ENCODE measurements at regions not wholly inside any gene's neighbourhood (a gene's known extent, or its start where the extent isn't known, plus 50 kb on each side); places are given as distances from the start of the nearest gene placed in this dataset.

GRCh38 chr14:71320107-71320733 lies 413.0 kb downstream of the PCNX1 start, which contains the start of gene SIPA1L1:
TSS of gene SIPA1L1 (plus strand) at chr14:71320476.
- Histone ChIP-seq H3K27me3 (no peaks in the 10 kb centered on the region), H3K36me3 (replicated peaks in 1 of 2; ENCODE audit: insufficient read depth in 1 of 2, low read depth in 2 of 2) (no peaks in the 10 kb centered on the region), H3K4me3 (peak within 1 kb of the TSS; percentile 86 to 89), H3K9me3 (no peaks in the 10 kb centered on the region), H3K4me1 (peaks cover 16% of the 10 kb centered on the region), H3K27ac (peak within 1 kb of the TSS; percentile 97 to 99 (median 98))
- TF ChIP-seq, protein P1, sequence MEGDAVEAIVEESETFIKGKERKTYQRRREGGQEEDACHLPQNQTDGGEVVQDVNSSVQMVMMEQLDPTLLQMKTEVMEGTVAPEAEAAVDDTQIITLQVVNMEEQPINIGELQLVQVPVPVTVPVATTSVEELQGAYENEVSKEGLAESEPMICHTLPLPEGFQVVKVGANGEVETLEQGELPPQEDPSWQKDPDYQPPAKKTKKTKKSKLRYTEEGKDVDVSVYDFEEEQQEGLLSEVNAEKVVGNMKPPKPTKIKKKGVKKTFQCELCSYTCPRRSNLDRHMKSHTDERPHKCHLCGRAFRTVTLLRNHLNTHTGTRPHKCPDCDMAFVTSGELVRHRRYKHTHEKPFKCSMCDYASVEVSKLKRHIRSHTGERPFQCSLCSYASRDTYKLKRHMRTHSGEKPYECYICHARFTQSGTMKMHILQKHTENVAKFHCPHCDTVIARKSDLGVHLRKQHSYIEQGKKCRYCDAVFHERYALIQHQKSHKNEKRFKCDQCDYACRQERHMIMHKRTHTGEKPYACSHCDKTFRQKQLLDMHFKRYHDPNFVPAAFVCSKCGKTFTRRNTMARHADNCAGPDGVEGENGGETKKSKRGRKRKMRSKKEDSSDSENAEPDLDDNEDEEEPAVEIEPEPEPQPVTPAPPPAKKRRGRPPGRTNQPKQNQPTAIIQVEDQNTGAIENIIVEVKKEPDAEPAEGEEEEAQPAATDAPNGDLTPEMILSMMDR (IDR thresholded peaks at IDR 0.05) = peak in 4 of 7 experiments; percentile 1 to 29 (median 18)
- peak; percentile 82 to 96 (median 96) for TF ChIP-seq POLR2A (IDR thresholded peaks at IDR 0.05)
- DNase-seq = peak; percentile 97 to 98 (median 98)
- intact Hi-C loops (cut with DNase I) = no loop called here
- ATAC-seq = peak; percentile 94
- WGBS, 2 donors = 0 to 3% methylated on average over 27 to 43 of the region's 52 CpGs

- peaks cover 16% of the 10 kb centered on the region for H3K4me1 ChIP-seq
- 0 to 1% methylated on average over 4 to 78 of the region's 96 CpGs for WGBS, 2 donors
- ATAC-seq (peak; percentile 71), DNase-seq (peak; percentile 63 to 72 (median 64))
- peak overlapping the region; percentile 86 to 89 for H3K4me3 ChIP-seq
- H3K27ac ChIP-seq = peak overlapping the region; percentile 97 to 99 (median 98)
- no peaks in the 10 kb centered on the region for H3K9me3 ChIP-seq
- no peaks in the 10 kb centered on the region for H3K36me3 ChIP-seq (replicated peaks in 1 of 2; ENCODE audit: insufficient read depth in 1 of 2, low read depth in 2 of 2)
- no peaks in the 10 kb centered on the region for H3K27me3 ChIP-seq
- peak; percentile 42 to 71 (median 51) for TF ChIP-seq POLR2A (IDR thresholded peaks at IDR 0.05)
- TF ChIP-seq, protein P1 (IDR thresholded peaks at IDR 0.05) = peak in 1 of 7 experiments; percentile 18
- intact Hi-C loops (cut with DNase I) = no loop called here
Measured at GRCh38 chr14:71320734-71321573, 413.7 kb downstream of the PCNX1 start.

DNA sequence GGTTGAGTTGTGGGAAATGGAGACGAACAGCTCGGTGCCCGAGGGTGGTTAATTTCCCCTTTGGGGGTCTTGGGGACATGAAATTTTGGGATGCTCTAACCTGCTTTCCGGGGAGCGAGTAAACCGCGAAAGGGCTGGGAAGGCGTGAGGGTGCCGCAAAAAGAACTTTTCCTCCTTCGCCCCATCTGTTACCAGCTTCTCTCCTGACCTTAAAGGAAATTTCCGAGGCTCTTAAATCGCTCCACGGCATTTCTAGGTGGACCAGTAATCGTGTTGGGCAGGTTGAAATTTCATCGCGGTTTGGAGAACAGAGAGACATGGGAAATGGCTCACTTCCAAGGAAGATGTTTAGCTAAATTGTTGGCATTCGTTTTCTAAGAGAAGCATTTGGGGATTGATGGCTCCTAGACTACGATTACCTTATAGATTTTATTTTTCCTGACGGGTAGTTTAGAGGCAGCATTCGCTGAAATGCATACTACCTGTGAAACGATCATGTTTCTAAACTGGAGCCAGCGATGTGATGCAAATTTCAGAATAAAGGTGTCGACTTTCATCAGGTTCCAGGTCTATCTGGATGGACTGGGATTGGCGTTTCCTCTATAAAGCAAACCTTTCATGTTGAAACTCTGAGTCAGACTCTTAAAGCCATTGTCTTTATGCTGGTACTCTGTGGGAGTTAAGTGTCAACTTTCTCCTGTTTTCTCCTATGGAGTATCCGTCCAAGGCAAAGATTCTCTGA lies 414.5 kb downstream of the PCNX1 start:
- peaks cover 16% of the 10 kb centered on the region for H3K4me1 ChIP-seq

DNA sequence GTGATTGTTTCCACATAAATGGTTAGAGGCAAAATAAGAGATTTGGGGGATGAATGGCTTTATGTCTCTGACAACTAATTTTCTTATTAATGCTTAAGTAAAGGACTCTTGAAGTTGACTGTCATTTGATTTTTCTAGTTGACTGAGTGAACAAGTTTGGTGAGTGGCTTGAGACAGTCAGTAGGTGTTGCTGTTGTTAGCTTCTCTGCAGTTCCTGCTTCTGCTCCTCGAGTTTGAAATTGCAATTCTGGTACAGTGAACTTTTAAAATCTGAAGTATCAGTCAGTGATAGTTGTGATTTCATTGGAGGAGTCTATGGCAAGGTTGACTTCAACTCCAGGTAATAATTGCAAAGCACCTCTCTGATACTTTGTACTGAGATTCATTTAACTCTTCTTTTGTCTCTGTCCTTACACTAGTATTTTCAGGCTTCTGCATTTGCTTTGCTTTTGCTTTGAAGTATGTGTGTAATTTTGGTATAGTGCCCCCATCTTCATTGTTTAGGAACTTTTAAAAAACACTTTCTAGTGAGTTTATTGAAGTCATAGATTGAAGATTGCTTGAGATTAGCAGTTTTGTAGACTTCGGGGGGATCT lies 415.5 kb downstream of the PCNX1 start:
- Histone ChIP-seq H3K27ac (peak overlapping the region in 1 of 4 donors; percentile 97), H3K36me3 (replicated peaks in 1 of 2; ENCODE audit: insufficient read depth in 1 of 2, low read depth in 2 of 2) (no peaks in the 10 kb centered on the region), H3K4me1 (peaks cover 16% of the 10 kb centered on the region), H3K27me3 (no peaks in the 10 kb centered on the region), H3K9me3 (no peaks in the 10 kb centered on the region), H3K4me3 (no peak overlapping the region)
- WGBS, 2 donors = 34 to 37% methylated on average over 2 of the region's 2 CpGs
- DNase-seq (peak in 2 of 4 donors; percentile 24 to 37), ATAC-seq (no peak)
- intact Hi-C loops (cut with DNase I) = no loop called here
- TF ChIP-seq, protein P1 (IDR thresholded peaks at IDR 0.05) = peak in 5 of 7 experiments; percentile 8 to 54 (median 52)
- no peak for TF ChIP-seq POLR2A (IDR thresholded peaks at IDR 0.05)

More for the DNA sequence above, 414.5 kb downstream of the PCNX1 start:
- H3K27ac ChIP-seq = peak overlapping the region; percentile 97 to 99 (median 98)
- H3K36me3 ChIP-seq (replicated peaks in 1 of 2; ENCODE audit: insufficient read depth in 1 of 2, low read depth in 2 of 2) = no peaks in the 10 kb centered on the region
- intact Hi-C loops (cut with DNase I) = no loop called here
- TF ChIP-seq, protein P1 (IDR thresholded peaks at IDR 0.05) = peak in 1 of 7 experiments; percentile 2
- TF ChIP-seq POLR2A (IDR thresholded peaks at IDR 0.05) = no peak
- peak overlapping the region; percentile 86 to 89 for H3K4me3 ChIP-seq
- 1% methylated on average over 24 to 25 of the region's 25 CpGs for WGBS, 2 donors
- no peaks in the 10 kb centered on the region for H3K27me3 ChIP-seq
- ATAC-seq = no peak
- H3K9me3 ChIP-seq = no peaks in the 10 kb centered on the region
- peak in 3 of 4 donors; percentile 18 to 26 (median 21) for DNase-seq

Data from body of pancreas (tissue), 4 donors.